GM10266 (cell line): ENCODE measurements at regions not wholly inside any gene's neighbourhood (a gene's known extent, or its start where the extent isn't known, plus 50 kb on each side); places are given as distances from the start of the nearest gene placed in this dataset.

Source experiments
- DNase-seq: peaks from one replicate; pipeline ENCODE4 v3.0.0; 2012; ENCODE audit errors: extremely low spot score
- TF ChIP-seq, protein P1 (sequence below): IDR thresholded peaks from 2 replicates; pipeline ENCODE4 v1.5.1; 2012; ENCODE audit warnings: mild to moderate bottlenecking, low read depth; ENCODE audit not compliant: control insufficient read depth, insufficient read depth; ENCODE audit errors: missing control alignments

DNA sequence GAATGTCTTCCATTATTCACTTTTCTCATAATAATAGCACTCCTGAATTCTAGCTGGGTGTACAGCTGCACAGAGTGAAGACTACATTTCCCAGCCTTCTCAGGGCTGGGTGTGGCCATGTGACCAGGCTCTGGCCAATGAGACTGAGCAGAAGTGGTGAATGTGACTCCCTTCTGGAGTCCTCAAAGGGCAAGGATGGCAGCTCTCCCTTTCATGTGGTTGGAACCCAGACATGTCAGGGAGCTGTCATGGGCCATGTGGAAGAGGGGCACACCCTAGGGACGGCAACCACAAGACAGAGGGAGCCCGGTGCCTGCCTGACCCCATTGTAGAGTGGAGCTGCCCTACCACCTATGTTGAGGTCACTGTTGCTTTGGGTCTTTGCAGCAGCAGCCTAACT is 312.8 kb upstream of the SULF2 start:
- no peak for DNase-seq
- TF ChIP-seq, protein P1, sequence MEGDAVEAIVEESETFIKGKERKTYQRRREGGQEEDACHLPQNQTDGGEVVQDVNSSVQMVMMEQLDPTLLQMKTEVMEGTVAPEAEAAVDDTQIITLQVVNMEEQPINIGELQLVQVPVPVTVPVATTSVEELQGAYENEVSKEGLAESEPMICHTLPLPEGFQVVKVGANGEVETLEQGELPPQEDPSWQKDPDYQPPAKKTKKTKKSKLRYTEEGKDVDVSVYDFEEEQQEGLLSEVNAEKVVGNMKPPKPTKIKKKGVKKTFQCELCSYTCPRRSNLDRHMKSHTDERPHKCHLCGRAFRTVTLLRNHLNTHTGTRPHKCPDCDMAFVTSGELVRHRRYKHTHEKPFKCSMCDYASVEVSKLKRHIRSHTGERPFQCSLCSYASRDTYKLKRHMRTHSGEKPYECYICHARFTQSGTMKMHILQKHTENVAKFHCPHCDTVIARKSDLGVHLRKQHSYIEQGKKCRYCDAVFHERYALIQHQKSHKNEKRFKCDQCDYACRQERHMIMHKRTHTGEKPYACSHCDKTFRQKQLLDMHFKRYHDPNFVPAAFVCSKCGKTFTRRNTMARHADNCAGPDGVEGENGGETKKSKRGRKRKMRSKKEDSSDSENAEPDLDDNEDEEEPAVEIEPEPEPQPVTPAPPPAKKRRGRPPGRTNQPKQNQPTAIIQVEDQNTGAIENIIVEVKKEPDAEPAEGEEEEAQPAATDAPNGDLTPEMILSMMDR, result no peak

DNA sequence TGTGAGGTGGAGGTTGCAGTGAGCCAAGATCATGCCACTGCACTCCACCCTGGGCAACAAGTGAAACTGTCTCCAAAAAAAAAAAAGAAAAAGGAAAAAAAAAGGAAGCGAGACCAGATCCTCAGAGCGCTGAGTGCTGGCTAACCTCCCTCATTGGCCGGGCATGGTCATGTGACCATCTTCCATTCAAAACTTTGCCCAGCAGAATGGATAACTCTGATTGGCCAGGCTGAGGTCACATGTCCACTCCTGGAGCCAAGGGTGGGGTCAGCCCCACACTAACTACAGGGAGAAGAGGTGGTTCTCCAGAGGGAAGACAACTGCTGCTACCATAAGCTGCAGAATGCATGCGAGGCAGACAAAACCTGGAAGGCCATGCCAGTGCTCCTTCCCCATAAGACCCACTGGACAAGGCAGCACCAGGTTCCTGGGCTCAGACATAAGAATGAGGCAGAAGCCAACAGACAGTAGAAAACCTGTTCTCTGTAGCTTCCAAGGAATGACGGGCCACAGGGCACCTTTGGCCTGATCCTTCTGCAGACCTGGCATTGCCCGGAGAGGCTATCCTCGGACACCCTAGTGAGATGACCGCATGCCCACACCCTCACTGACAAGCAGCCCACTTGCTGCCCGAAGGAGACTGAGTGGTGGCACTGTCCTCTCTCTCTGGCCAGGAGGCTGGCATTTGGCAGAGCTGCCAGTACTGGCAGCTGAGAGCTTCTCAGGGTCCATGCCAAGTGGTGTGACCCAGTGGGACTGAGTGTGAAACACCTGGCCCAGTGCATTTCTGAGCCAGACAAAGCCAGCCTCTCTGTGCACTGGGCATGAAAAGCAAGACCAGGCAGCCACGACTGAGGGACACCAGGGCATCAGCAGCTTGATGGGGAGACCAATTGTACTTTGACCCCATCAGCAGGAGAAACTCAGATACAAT is 311.9 kb upstream of the SULF2 start:
- DNase-seq, result no peak
- TF ChIP-seq, protein P1, result no peak

DNA sequence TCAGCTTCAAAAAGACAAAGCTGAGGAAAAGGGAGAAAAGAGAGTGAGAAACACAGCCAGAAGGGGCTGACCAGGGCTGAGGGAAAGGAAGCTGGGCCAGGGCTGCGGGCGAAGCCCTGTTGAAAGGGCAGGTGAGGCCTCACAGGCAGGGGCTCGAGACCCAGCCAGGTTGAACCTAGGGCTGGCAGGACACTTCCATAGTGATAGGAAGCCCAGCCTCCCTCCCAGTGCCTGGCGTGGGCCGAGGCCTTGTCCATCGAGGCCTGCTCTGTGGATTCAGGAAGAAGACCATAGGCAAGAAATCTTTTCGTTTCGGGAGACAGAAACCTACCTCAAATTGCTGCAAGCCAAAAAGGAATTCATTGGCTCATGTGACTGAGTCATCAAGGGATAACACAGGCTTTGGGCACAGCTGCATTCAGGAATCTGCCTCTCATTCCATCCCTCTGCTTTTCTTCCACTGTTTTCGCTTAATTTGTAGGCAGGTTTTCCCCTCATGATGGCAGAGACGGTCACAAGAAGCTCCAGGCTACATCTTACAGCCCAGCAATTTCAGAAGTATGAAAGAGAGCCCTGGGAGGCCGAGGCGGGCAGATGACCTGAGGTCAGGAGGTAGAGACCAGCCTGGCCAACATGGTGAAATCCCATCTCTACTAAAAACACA is 311.1 kb upstream of the SULF2 start:
- TF ChIP-seq, protein P1, result no peak
- DNase-seq, result no peak

DNA sequence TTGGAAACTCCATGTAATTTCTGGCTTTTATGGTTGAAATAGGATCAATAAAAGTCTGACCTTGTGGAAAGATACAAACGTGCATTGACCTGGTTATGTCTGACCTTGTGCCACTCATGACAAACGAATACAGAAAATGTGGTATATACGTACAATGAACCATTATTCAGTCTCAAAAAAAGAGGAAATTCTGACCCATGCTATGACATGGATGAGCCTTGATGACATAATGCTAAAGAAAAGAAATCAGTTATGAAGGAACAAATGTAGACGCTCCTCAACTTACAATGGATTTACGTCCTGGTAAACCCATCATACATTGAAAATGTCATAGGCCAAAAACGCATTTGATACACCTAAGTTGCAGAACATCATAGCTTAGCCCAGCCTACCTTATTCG is 309.7 kb upstream of the SULF2 start:
- TF ChIP-seq, protein P1, result no peak
- DNase-seq, result no peak

DNA sequence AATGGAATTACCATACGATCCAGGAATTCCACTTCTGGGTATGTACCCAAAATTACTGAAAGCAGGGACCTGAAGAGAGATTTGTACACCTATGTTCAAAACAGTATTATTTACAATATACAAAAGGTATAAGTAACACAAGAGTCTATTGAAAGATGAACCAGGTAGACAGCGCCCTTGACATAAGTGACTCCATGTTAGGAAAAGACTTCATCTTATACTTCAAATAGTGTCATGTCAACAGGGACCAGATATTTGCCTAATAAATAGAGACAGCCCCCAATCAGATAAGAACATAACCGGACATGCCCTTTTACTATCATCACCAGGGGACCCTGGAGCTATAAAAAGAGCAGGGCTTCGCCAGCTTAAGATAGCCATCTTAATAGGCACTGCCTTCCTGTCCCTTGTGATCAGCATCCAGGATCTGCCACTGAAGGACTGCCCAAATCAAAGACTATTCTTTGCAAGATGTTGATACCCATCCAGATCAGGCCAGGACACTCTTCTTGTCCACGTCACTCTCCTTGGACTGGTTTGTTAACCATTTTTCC is 309.0 kb upstream of the SULF2 start:
- TF ChIP-seq, protein P1, result no peak
- DNase-seq, result no peak

DNA sequence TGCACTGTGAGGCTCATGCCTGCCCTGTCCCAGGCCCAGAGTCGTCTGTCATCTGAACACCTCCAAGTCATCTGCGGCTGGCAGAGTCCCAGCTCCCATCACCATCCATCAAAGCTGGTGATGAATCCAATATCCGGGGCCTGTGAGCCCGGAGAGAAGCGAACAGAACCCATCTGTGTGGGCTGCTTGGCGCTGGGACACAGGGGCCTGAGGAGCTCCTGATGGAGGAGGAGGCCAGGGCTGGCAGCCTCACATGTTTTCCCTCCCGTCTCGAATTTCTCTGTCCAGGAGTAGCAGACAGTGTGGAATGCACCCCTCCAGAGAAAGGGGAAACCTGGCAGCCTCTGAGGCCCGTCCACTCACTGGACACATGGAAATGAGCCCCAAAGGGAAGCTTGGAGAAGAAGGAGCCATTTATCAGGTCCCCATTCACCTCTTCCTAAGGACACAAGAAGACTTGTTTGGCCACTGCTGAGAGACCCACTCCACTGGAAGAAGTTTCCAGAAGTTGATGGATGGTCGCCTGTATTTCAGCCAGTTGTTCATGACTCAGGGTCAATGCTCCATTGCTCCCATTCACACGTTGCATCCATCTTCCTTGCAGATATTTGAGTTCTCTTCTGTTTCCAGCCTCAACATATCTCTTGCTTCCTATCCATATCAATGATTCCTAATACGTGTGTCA is 307.5 kb upstream of the SULF2 start:
- TF ChIP-seq, protein P1, result no peak
- no peak for DNase-seq
